T47D (cell line): ENCODE measurements at regions not wholly inside any gene's neighbourhood (a gene's known extent, or its start where the extent isn't known, plus 50 kb on each side); places are given as distances from the start of the nearest gene placed in this dataset.

ENCODE experiments used
- DNase-seq, 2 experiments: peaks; one replicate each; pipeline versions ENCODE4 v3.0.0 to v3.0.0-alpha.2; 2011 to 2012; ENCODE audit warnings: low read depth in 1 of 2, low spot score in 1 of 2
- JUND ChIP-seq: IDR thresholded peaks from 2 replicates; pipeline ENCODE4 v1.6.1; 2012; ENCODE audit warnings: low read depth
- in situ Hi-C: cut with HindIII; loops from 2 replicates; pipeline ENCODE4 v1.10.0; 2016; ENCODE audit warnings: low sequenced_read_pairs, low pct_unique_long_range_greater_than_20kb

GRCh38 chr6:82062219-82062618 lies 185.3 kb downstream of the IBTK start:
- no peak for TF ChIP-seq JUND
- no peak for DNase-seq
- in situ Hi-C loops: no loop called here

GRCh38 chr6:82057846-82058554 lies 189.5 kb downstream of the IBTK start:
- in situ Hi-C loops: no loop called here
- no peak for DNase-seq
- no peak for TF ChIP-seq JUND

- TF ChIP-seq JUND: no peak
- DNase-seq: no peak
- in situ Hi-C loops: no loop called here
Measured at GRCh38 chr6:82056567-82056966, 191.0 kb downstream of the IBTK start.

- TF ChIP-seq JUND: no peak
- in situ Hi-C loops: no loop called here
- DNase-seq: no peak
Measured at GRCh38 chr6:82045965-82046756, 201.4 kb downstream of the IBTK start.

GRCh38 chr6:82040405-82041221 lies 206.9 kb downstream of the IBTK start:
- peak; percentile 2 to 44 for DNase-seq
- in situ Hi-C loops: no loop called here
- TF ChIP-seq JUND: no peak

- in situ Hi-C loops: no loop called here
- TF ChIP-seq JUND: no peak
- no peak for DNase-seq
Measured at GRCh38 chr6:82038631-82039030, 208.9 kb downstream of the IBTK start.

GRCh38 chr6:82035526-82035925 lies 212.0 kb downstream of the IBTK start:
- DNase-seq: no peak
- no peak for TF ChIP-seq JUND
- in situ Hi-C loops: no loop called here

- in situ Hi-C loops: no loop called here
- DNase-seq: no peak
- no peak for TF ChIP-seq JUND
Measured at GRCh38 chr6:82033631-82034211, 213.8 kb downstream of the IBTK start.

- TF ChIP-seq JUND: no peak
- in situ Hi-C loops: no loop called here
- no peak for DNase-seq
Measured at GRCh38 chr6:82032444-82032843, 215.1 kb downstream of the IBTK start.

- no peak for DNase-seq
- in situ Hi-C loops: no loop called here
- TF ChIP-seq JUND: no peak
Measured at GRCh38 chr6:82030761-82031503, 216.6 kb downstream of the IBTK start.

GRCh38 chr6:82030301-82030700 lies 217.2 kb downstream of the IBTK start:
- TF ChIP-seq JUND: no peak
- DNase-seq: no peak
- in situ Hi-C loops: no loop called here

GRCh38 chr6:82025271-82025670 lies 222.3 kb downstream of the IBTK start:
- no peak for DNase-seq
- in situ Hi-C loops: no loop called here
- TF ChIP-seq JUND: no peak
